Trophoblast cell (in vitro differentiated cells and primary cell): ENCODE measurements at regions not wholly inside any gene's neighbourhood (a gene's known extent, or its start where the extent isn't known, plus 50 kb on each side); places are given as distances from the start of the nearest gene placed in this dataset.

Experiments used
- DNase-seq, 2 donors: peaks; one replicate each; pipeline ENCODE4 v3.0.0-alpha.2; 2016
- H2AFZ ChIP-seq: 2 replicates; pipeline ENCODE4 v1.6.1; 2013; ENCODE audit warnings: low read length, moderate library complexity, mild to moderate bottlenecking; ENCODE audit not compliant: insufficient read depth, poor library complexity
- H2AK5ac ChIP-seq: 2 replicates; pipeline ENCODE4 v1.6.1; 2013; ENCODE audit warnings: mild to moderate bottlenecking, low read length
- H2BK120ac ChIP-seq: 2 replicates; pipeline ENCODE4 v1.6.1; 2013; ENCODE audit warnings: low read length, mild to moderate bottlenecking, moderate library complexity; ENCODE audit not compliant: insufficient read depth, poor library complexity
- H2BK12ac ChIP-seq: 2 replicates; pipeline ENCODE4 v1.6.1; 2013; ENCODE audit warnings: mild to moderate bottlenecking, low read length, moderate library complexity
- H2BK5ac ChIP-seq: 2 replicates; pipeline ENCODE4 v1.6.1; 2013; ENCODE audit warnings: low read length, low read depth, moderate library complexity, mild to moderate bottlenecking; ENCODE audit not compliant: poor library complexity
- H3K14ac ChIP-seq: 2 replicates; pipeline ENCODE4 v1.6.1; 2013; ENCODE audit warnings: mild to moderate bottlenecking, low read length
- H3K18ac ChIP-seq: 2 replicates; pipeline ENCODE4 v1.6.1; 2013; ENCODE audit warnings: mild to moderate bottlenecking, low read length
- H3K23ac ChIP-seq: 2 replicates; pipeline ENCODE4 v1.6.1; 2013; ENCODE audit warnings: low read length
- H3K27ac ChIP-seq: 2 replicates; pipeline ENCODE4 v1.5.1; 2013; ENCODE audit warnings: low read depth, mild to moderate bottlenecking, inconsistent platforms, low read length, moderate library complexity
- H3K27me3 ChIP-seq: 2 replicates; pipeline ENCODE4 v1.6.1; 2013; ENCODE audit warnings: inconsistent platforms, mild to moderate bottlenecking, low read length, moderate library complexity; ENCODE audit not compliant: insufficient read depth
- H3K36me3 ChIP-seq, 2 experiments: 1 replicate in 1 of 2; 2 replicates in 1 of 2; pipeline ENCODE4 v1.6.1; 2013; ENCODE audit warnings: low read length in 2 of 2, mild to moderate bottlenecking in 2 of 2, moderate library complexity in 1 of 2; ENCODE audit not compliant: insufficient read depth in 2 of 2, control insufficient read depth in 1 of 2
- H3K4ac ChIP-seq: 2 replicates; pipeline ENCODE4 v1.6.1; 2013; ENCODE audit warnings: low read depth, mild to moderate bottlenecking, low read length, moderate library complexity
- H3K4me1 ChIP-seq, 2 experiments: 1 replicate in 1 of 2; 2 replicates in 1 of 2; pipeline ENCODE4 v1.6.1; 2013; ENCODE audit warnings: low read length in 2 of 2, mild to moderate bottlenecking in 2 of 2, moderate library complexity in 1 of 2; ENCODE audit not compliant: insufficient read depth in 2 of 2, control insufficient read depth in 1 of 2
- H3K4me2 ChIP-seq: 2 replicates; pipeline ENCODE4 v1.6.1; 2013; ENCODE audit warnings: inconsistent platforms, mild to moderate bottlenecking, low read length, moderate library complexity
- H3K4me3 ChIP-seq: 2 replicates; pipeline ENCODE4 v1.5.1; 2013; ENCODE audit warnings: mild to moderate bottlenecking, low read depth, low read length, inconsistent platforms
- H3K79me1 ChIP-seq: one replicate; pipeline ENCODE4 v1.6.1; 2013; ENCODE audit warnings: low read length
- H3K79me2 ChIP-seq: 2 replicates; pipeline ENCODE4 v1.6.1; 2013; ENCODE audit warnings: low read length, mild to moderate bottlenecking; ENCODE audit not compliant: control insufficient read depth, insufficient read depth, poor library complexity
- H3K9ac ChIP-seq: 2 replicates; pipeline ENCODE4 v1.6.1; 2013; ENCODE audit warnings: mild to moderate bottlenecking, low read length
- H3K9me3 ChIP-seq: 2 replicates; pipeline ENCODE4 v1.6.1; 2013; ENCODE audit warnings: low read depth, mild to moderate bottlenecking, control low read depth, inconsistent platforms, low read length; ENCODE audit not compliant: insufficient read depth
- H4K12ac ChIP-seq: 2 replicates; pipeline ENCODE4 v1.6.1; 2013; ENCODE audit warnings: low read depth, mild to moderate bottlenecking, low read length, moderate library complexity
- H4K8ac ChIP-seq: 2 replicates; pipeline ENCODE4 v1.6.1; 2013; ENCODE audit warnings: low read depth, mild to moderate bottlenecking, low read length, moderate library complexity
- H4K91ac ChIP-seq: one replicate; pipeline ENCODE4 v1.6.1; 2013; ENCODE audit warnings: low read depth, mild to moderate bottlenecking, low read length, moderate library complexity
- WGBS: extraction: QIAGEN DNeasy Blood & Tissue Kit; methylation state at CpG from one replicate; pipeline ENCODE4 v1.1.7; 2013; ENCODE audit warnings: missing lambda C conversion rate; ENCODE audit not compliant: insufficient read length, insufficient coverage; ENCODE audit errors: extremely low coverage; 5-methylcytosine and 5-hydroxymethylcytosine counted together

DNA sequence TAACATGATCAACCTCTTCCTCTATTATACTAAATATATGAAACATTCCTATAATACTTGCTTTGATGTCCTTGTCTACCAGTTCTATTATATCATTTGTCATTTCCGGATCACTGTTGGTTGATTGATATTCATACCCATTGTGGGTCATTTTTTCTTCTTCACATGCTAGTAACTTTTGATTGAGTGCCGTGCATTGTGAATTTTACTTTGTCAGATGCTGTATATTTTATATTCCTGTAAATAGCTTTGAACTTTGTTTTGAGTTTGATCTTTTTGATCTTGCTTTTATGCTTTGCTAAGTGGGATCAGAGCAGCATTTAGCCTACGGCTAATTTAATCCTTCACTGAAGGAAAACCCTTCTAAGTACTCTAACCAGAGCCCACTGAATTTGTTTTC is 168.9 kb upstream of the RAB6C start:
- Histone ChIP-seq H2BK12ac (no peak overlapping the region), H3K27me3 (no peaks in the 10 kb centered on the region), H3K79me2 (no peaks in the 10 kb centered on the region), H3K79me1 (no peaks in the 10 kb centered on the region), H3K4me3 (no peak overlapping the region), H3K4me1 (no peaks in the 10 kb centered on the region), H3K4ac (no peak overlapping the region), H3K4me2 (no peak overlapping the region), H2AK5ac (no peak overlapping the region), H2BK120ac (no peak overlapping the region), H3K36me3 (no peaks in the 10 kb centered on the region), H3K27ac (no peak overlapping the region), H2AFZ (no peak overlapping the region), H4K8ac (no peak overlapping the region), H2BK5ac (no peak overlapping the region), H3K9me3 (peaks cover 2% of the 10 kb centered on the region), H3K23ac (no peak overlapping the region), H4K91ac (no peak overlapping the region), H3K9ac (no peak overlapping the region), H3K14ac (no peak overlapping the region), H3K18ac (no peak overlapping the region), H4K12ac (no peak overlapping the region)
- no CpG with 5 or more reads among the region's 3 CpGs for WGBS
- DNase-seq = no peak

GRCh38 chr2:129812071-129812470 is 167.4 kb upstream of the RAB6C start:
- no peaks in the 10 kb centered on the region for H3K27me3 ChIP-seq
- peak; percentile 13 to 43 for DNase-seq
- H2AFZ ChIP-seq = no peak overlapping the region
- H4K12ac ChIP-seq = no peak overlapping the region
- H3K9me3 ChIP-seq = peaks cover 7% of the 10 kb centered on the region
- no peak overlapping the region for H3K14ac ChIP-seq
- no peak overlapping the region for H4K8ac ChIP-seq
- H3K36me3 ChIP-seq = peaks cover 1 to 2% of the 10 kb centered on the region in 2 experiments
- no peaks in the 10 kb centered on the region for H3K79me1 ChIP-seq
- H3K23ac ChIP-seq = no peak overlapping the region
- H3K4me3 ChIP-seq = no peak overlapping the region
- H3K18ac ChIP-seq = no peak overlapping the region
- no peak overlapping the region for H2BK120ac ChIP-seq
- no peak overlapping the region for H2BK12ac ChIP-seq
- H3K4ac ChIP-seq = no peak overlapping the region
- H3K27ac ChIP-seq = no peak overlapping the region
- no peak overlapping the region for H2BK5ac ChIP-seq
- WGBS = no CpG with 5 or more reads among the region's 4 CpGs
- H4K91ac ChIP-seq = no peak overlapping the region
- no peak overlapping the region for H2AK5ac ChIP-seq
- H3K4me1 ChIP-seq = no peaks in the 10 kb centered on the region
- H3K9ac ChIP-seq = no peak overlapping the region
- H3K4me2 ChIP-seq = no peak overlapping the region
- H3K79me2 ChIP-seq = no peaks in the 10 kb centered on the region

GRCh38 chr2:129812654-129813053 is 166.8 kb upstream of the RAB6C start:
- H3K4me3 ChIP-seq = no peak overlapping the region
- no peaks in the 10 kb centered on the region for H3K4me1 ChIP-seq
- no peak for DNase-seq
- H3K36me3 ChIP-seq = peaks cover 1 to 2% of the 10 kb centered on the region in 2 experiments
- no peak overlapping the region for H2BK5ac ChIP-seq
- no peak overlapping the region for H4K12ac ChIP-seq
- H3K79me1 ChIP-seq = no peaks in the 10 kb centered on the region
- no peaks in the 10 kb centered on the region for H3K27me3 ChIP-seq
- no peak overlapping the region for H3K4ac ChIP-seq
- H2BK120ac ChIP-seq = no peak overlapping the region
- no peaks in the 10 kb centered on the region for H3K79me2 ChIP-seq
- no peak overlapping the region for H2AK5ac ChIP-seq
- no peak overlapping the region for H3K4me2 ChIP-seq
- H3K23ac ChIP-seq = no peak overlapping the region
- H3K18ac ChIP-seq = no peak overlapping the region
- peaks cover 9% of the 10 kb centered on the region for H3K9me3 ChIP-seq
- H4K91ac ChIP-seq = no peak overlapping the region
- WGBS = no CpG with 5 or more reads among the region's 3 CpGs
- H3K14ac ChIP-seq = no peak overlapping the region
- H3K9ac ChIP-seq = no peak overlapping the region
- H2AFZ ChIP-seq = no peak overlapping the region
- no peak overlapping the region for H2BK12ac ChIP-seq
- no peak overlapping the region for H3K27ac ChIP-seq
- no peak overlapping the region for H4K8ac ChIP-seq

DNA sequence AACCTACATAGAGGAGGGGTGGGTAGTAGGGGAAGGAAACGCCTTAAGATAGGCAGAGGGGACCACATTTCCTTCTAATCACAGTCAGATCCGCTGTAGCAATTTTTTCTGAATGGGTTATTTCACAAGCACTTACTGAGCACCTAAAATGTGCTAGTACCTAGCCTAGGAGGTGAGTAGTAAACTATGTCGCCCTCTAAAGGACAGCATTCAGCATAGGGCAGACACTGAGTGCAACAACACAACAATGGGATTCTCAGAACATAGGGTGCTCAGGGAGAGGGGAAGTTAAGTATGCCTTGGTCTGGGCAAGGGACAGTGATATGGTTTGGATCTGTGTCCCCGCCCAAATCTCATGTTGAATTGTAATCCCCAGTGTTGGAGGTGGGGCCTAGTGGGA is 166.1 kb upstream of the RAB6C start:
- no peak overlapping the region for H2BK120ac ChIP-seq
- no peak overlapping the region for H2BK12ac ChIP-seq
- H3K23ac ChIP-seq = no peak overlapping the region
- DNase-seq = peak in 1 of 2 donors; percentile 12
- H3K18ac ChIP-seq = no peak overlapping the region
- H3K27me3 ChIP-seq = no peaks in the 10 kb centered on the region
- H4K12ac ChIP-seq = no peak overlapping the region
- H3K79me1 ChIP-seq = no peaks in the 10 kb centered on the region
- H3K4ac ChIP-seq = no peak overlapping the region
- H2AFZ ChIP-seq = no peak overlapping the region
- H3K4me2 ChIP-seq = no peak overlapping the region
- peaks cover 1 to 2% of the 10 kb centered on the region in 2 experiments for H3K36me3 ChIP-seq
- no peak overlapping the region for H3K14ac ChIP-seq
- H3K4me1 ChIP-seq = no peaks in the 10 kb centered on the region
- no peak overlapping the region for H3K4me3 ChIP-seq
- H4K8ac ChIP-seq = no peak overlapping the region
- no CpG with 5 or more reads among the region's 4 CpGs for WGBS
- no peaks in the 10 kb centered on the region for H3K79me2 ChIP-seq
- H2BK5ac ChIP-seq = no peak overlapping the region
- H4K91ac ChIP-seq = no peak overlapping the region
- no peak overlapping the region for H3K9ac ChIP-seq
- no peak overlapping the region for H2AK5ac ChIP-seq
- H3K27ac ChIP-seq = no peak overlapping the region
- H3K9me3 ChIP-seq = peaks cover 9% of the 10 kb centered on the region
